ENCODE measurements at regions not wholly inside any gene's neighbourhood (a gene's known extent, or its start where the extent isn't known, plus 50 kb on each side); places are given as distances from the start of the nearest gene placed in this dataset.

- TF ChIP-seq TOX (CRISPR knock-in tag; IDR thresholded peaks at IDR 0.05; ENCODE audit: borderline replicate concordance) (no peak), ZNF70 (CRISPR knock-in tag; IDR thresholded peaks at IDR 0.05) (no peak), GLIS3 (CRISPR knock-in tag; IDR thresholded peaks at IDR 0.05) (no peak), POU6F1 (CRISPR knock-in tag; IDR thresholded peaks at IDR 0.05; ENCODE audit: borderline replicate concordance, low read depth) (no peak), ISL1 (CRISPR knock-in tag; IDR thresholded peaks at IDR 0.05) (no peak), ARNTL (CRISPR knock-in tag; IDR thresholded peaks at IDR 0.05; ENCODE audit: borderline replicate concordance, low read depth) (no peak), ZNF565 (CRISPR knock-in tag; conservative IDR thresholded peaks at IDR 0.05; ENCODE audit: low read depth) (no peak)
These were observed 72.0 kb upstream of the SMARCAD1 start (continued) for GRCh38 chr4:94135701-94136100.

DNA sequence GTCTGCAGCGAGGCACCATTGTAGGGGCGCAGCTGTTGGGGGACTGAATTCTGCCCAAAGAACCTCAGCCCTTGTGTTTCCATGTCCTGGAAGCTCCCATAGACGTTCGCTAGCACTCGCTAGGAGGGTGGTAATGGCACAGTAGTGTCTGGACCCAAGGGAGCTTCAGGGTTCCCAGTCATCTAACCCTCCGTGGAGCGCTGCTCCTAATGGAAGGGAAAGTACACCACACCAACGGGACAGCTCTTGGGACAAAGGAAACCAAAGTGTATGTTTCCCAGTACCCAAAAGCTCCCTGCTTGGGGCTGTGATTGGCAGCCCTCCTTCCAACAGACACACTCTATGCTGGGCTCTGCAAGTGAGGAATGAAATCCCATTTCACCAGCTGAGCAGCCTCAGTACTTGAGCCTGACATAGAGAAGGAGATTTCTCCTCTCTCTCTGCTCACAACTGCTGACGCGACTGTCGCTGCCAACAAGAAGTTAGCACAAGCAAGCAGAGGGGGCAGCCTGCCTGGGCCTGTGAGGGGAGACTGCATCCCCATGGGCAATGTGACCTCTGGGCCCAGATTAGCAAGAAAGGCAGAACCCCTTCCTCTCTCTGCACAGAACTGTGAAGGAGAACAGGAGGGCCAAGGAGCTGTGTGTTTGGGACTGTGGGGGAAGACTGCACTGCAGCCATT is 67.6 kb upstream of the SMARCAD1 start:
- TF ChIP-seq ESRRG (CRISPR knock-in tag; IDR thresholded peaks at IDR 0.05) (no peak), ZNF565 (CRISPR knock-in tag; conservative IDR thresholded peaks at IDR 0.05; ENCODE audit: low read depth) (no peak), ZFP3 (CRISPR knock-in tag; IDR thresholded peaks at IDR 0.05) (no peak), RARB (CRISPR knock-in tag; IDR thresholded peaks at IDR 0.05) (no peak), ZNF70 (CRISPR knock-in tag; IDR thresholded peaks at IDR 0.05) (no peak), ZNF8 (CRISPR knock-in tag; IDR thresholded peaks at IDR 0.05) (no peak), TSHZ2 (CRISPR knock-in tag; IDR thresholded peaks at IDR 0.05) (no peak), PPARA (CRISPR knock-in tag; IDR thresholded peaks at IDR 0.05; ENCODE audit: borderline replicate concordance) (no peak), TOX (CRISPR knock-in tag; IDR thresholded peaks at IDR 0.05; ENCODE audit: borderline replicate concordance) (no peak), ARNTL (CRISPR knock-in tag; IDR thresholded peaks at IDR 0.05; ENCODE audit: borderline replicate concordance, low read depth) (no peak), ZC3H10 (CRISPR knock-in tag; IDR thresholded peaks at IDR 0.05) (no peak), BACH2 (CRISPR knock-in tag; IDR thresholded peaks at IDR 0.05; ENCODE audit: borderline replicate concordance) (no peak), GLIS3 (CRISPR knock-in tag; IDR thresholded peaks at IDR 0.05) (no peak), SNAI2 (CRISPR knock-in tag; IDR thresholded peaks at IDR 0.05) (no peak), POU6F1 (CRISPR knock-in tag; IDR thresholded peaks at IDR 0.05; ENCODE audit: borderline replicate concordance, low read depth) (no peak), ZFP30 (CRISPR knock-in tag; IDR thresholded peaks at IDR 0.05) (no peak), CSDC2 (CRISPR knock-in tag; IDR thresholded peaks at IDR 0.05) (no peak)
- TF ChIP-seq, protein P1, sequence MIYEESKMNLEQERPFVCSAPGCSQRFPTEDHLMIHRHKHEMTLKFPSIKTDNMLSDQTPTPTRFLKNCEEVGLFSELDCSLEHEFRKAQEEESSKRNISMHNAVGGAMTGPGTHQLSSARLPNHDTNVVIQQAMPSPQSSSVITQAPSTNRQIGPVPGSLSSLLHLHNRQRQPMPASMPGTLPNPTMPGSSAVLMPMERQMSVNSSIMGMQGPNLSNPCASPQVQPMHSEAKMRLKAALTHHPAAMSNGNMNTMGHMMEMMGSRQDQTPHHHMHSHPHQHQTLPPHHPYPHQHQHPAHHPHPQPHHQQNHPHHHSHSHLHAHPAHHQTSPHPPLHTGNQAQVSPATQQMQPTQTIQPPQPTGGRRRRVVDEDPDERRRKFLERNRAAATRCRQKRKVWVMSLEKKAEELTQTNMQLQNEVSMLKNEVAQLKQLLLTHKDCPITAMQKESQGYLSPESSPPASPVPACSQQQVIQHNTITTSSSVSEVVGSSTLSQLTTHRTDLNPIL (CRISPR knock-in tag; IDR thresholded peaks at IDR 0.05; ENCODE audit: low read depth): no peak
- TF ChIP-seq, protein P2, sequence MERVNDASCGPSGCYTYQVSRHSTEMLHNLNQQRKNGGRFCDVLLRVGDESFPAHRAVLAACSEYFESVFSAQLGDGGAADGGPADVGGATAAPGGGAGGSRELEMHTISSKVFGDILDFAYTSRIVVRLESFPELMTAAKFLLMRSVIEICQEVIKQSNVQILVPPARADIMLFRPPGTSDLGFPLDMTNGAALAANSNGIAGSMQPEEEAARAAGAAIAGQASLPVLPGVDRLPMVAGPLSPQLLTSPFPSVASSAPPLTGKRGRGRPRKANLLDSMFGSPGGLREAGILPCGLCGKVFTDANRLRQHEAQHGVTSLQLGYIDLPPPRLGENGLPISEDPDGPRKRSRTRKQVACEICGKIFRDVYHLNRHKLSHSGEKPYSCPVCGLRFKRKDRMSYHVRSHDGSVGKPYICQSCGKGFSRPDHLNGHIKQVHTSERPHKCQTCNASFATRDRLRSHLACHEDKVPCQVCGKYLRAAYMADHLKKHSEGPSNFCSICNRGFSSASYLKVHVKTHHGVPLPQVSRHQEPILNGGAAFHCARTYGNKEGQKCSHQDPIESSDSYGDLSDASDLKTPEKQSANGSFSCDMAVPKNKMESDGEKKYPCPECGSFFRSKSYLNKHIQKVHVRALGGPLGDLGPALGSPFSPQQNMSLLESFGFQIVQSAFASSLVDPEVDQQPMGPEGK (CRISPR knock-in tag; IDR thresholded peaks at IDR 0.05; ENCODE audit: borderline replicate concordance): no peak

GRCh38 chr4:94141001-94141400 is 66.7 kb upstream of the SMARCAD1 start:
- no peak for ATAC-seq
- no peak for TF ChIP-seq GLIS3 (CRISPR knock-in tag; IDR thresholded peaks at IDR 0.05)
- TF ChIP-seq, protein P1 (CRISPR knock-in tag; IDR thresholded peaks at IDR 0.05; ENCODE audit: low read depth): no peak
- no peak for TF ChIP-seq ZNF70 (CRISPR knock-in tag; IDR thresholded peaks at IDR 0.05)
- TF ChIP-seq OSR1 (CRISPR knock-in tag; IDR thresholded peaks at IDR 0.05): no peak
- no peak for TF ChIP-seq ESRRG (CRISPR knock-in tag; IDR thresholded peaks at IDR 0.05)
- TF ChIP-seq TSHZ2 (CRISPR knock-in tag; IDR thresholded peaks at IDR 0.05): no peak
- no peak for TF ChIP-seq ZNF565 (CRISPR knock-in tag; conservative IDR thresholded peaks at IDR 0.05; ENCODE audit: low read depth)
- no peak for TF ChIP-seq RARB (CRISPR knock-in tag; IDR thresholded peaks at IDR 0.05)

More for the DNA sequence above, 67.6 kb upstream of the SMARCAD1 start:
- no peak for ATAC-seq
